Stomach smooth muscle (tissue), 2 donors: ENCODE measurements at regions not wholly inside any gene's neighbourhood (a gene's known extent, or its start where the extent isn't known, plus 50 kb on each side); places are given as distances from the start of the nearest gene placed in this dataset.

Experiments used
- H3K27ac ChIP-seq: one replicate; pipeline ENCODE4 v1.7.0; 2013; ENCODE audit warnings: mild to moderate bottlenecking, low read length, inconsistent platforms
- H3K27me3 ChIP-seq, 2 donors: one replicate each; pipeline ENCODE4 v1.7.0; 2013; ENCODE audit warnings: low read length in 2 of 2; ENCODE audit not compliant: insufficient read depth in 2 of 2, control insufficient read depth in 1 of 2
- H3K36me3 ChIP-seq, 2 donors: one replicate each; pipeline ENCODE4 v1.7.0; 2013; ENCODE audit warnings: low read length in 2 of 2; ENCODE audit not compliant: control insufficient read depth in 2 of 2, insufficient read depth in 2 of 2
- H3K4me1 ChIP-seq: one replicate; pipeline ENCODE4 v1.7.0; 2013; ENCODE audit warnings: low read length; ENCODE audit not compliant: control insufficient read depth, insufficient read depth
- H3K4me3 ChIP-seq, 2 donors: one replicate each; pipeline ENCODE4 v1.7.0; 2013; ENCODE audit warnings: low read length in 2 of 2
- H3K9ac ChIP-seq, 2 donors: one replicate each; pipeline ENCODE4 v1.7.0; 2013; ENCODE audit warnings: low read length in 2 of 2, mild to moderate bottlenecking in 1 of 2
- H3K9me3 ChIP-seq, 2 donors: one replicate each; pipeline ENCODE4 v1.7.0; 2013; ENCODE audit warnings: low read length in 2 of 2; ENCODE audit not compliant: control insufficient read depth in 2 of 2
- donor health status: healthy.
- donor health status: Pancreatic carcinoma.

- Histone ChIP-seq H3K36me3 (no peaks in the 10 kb centered on the region), H3K9ac (no peak overlapping the region), H3K27ac (no peak overlapping the region), H3K9me3 (no peaks in the 10 kb centered on the region), H3K27me3 (no peaks in the 10 kb centered on the region), H3K4me1 (no peaks in the 10 kb centered on the region), H3K4me3 (no peak overlapping the region)
Measured at GRCh38 chr15:45847645-45848044, 212.8 kb downstream of the SQOR start.

- H3K36me3 ChIP-seq = no peaks in the 10 kb centered on the region
- no peak overlapping the region for H3K4me3 ChIP-seq
- no peaks in the 10 kb centered on the region for H3K27me3 ChIP-seq
- no peak overlapping the region for H3K27ac ChIP-seq
- no peak overlapping the region for H3K9ac ChIP-seq
- H3K4me1 ChIP-seq = no peaks in the 10 kb centered on the region
- H3K9me3 ChIP-seq = no peaks in the 10 kb centered on the region
Measured at GRCh38 chr15:45849136-45849535, 214.3 kb downstream of the SQOR start.

- no peak overlapping the region for H3K9ac ChIP-seq
- H3K36me3 ChIP-seq = no peaks in the 10 kb centered on the region
- H3K4me1 ChIP-seq = no peaks in the 10 kb centered on the region
- H3K27ac ChIP-seq = no peak overlapping the region
- no peaks in the 10 kb centered on the region for H3K27me3 ChIP-seq
- no peak overlapping the region for H3K4me3 ChIP-seq
- H3K9me3 ChIP-seq = no peaks in the 10 kb centered on the region
Measured at GRCh38 chr15:45854455-45855202, 219.8 kb downstream of the SQOR start.

- Histone ChIP-seq H3K4me3 (no peak overlapping the region), H3K36me3 (no peaks in the 10 kb centered on the region), H3K9ac (no peak overlapping the region), H3K4me1 (no peaks in the 10 kb centered on the region), H3K9me3 (no peaks in the 10 kb centered on the region), H3K27me3 (no peaks in the 10 kb centered on the region), H3K27ac (no peak overlapping the region)
Measured at GRCh38 chr15:45855210-45855906, 220.5 kb downstream of the SQOR start.

GRCh38 chr15:45855907-45856579 lies 221.2 kb downstream of the SQOR start:
- Histone ChIP-seq H3K36me3 (no peaks in the 10 kb centered on the region), H3K4me1 (no peaks in the 10 kb centered on the region), H3K27me3 (no peaks in the 10 kb centered on the region), H3K9ac (no peak overlapping the region), H3K4me3 (no peak overlapping the region), H3K27ac (no peak overlapping the region), H3K9me3 (no peaks in the 10 kb centered on the region)

GRCh38 chr15:45857291-45857690 lies 222.5 kb downstream of the SQOR start:
- Histone ChIP-seq H3K4me1 (no peaks in the 10 kb centered on the region), H3K27ac (no peak overlapping the region), H3K4me3 (no peak overlapping the region), H3K9ac (no peak overlapping the region), H3K36me3 (no peaks in the 10 kb centered on the region), H3K9me3 (no peaks in the 10 kb centered on the region), H3K27me3 (no peaks in the 10 kb centered on the region)

GRCh38 chr15:45858491-45858890 lies 223.7 kb downstream of the SQOR start:
- no peaks in the 10 kb centered on the region for H3K27me3 ChIP-seq
- H3K27ac ChIP-seq = no peak overlapping the region
- no peak overlapping the region for H3K4me3 ChIP-seq

GRCh38 chr15:45862034-45862433 lies 227.2 kb downstream of the SQOR start:
- H3K36me3 ChIP-seq = no peaks in the 10 kb centered on the region
- no peaks in the 10 kb centered on the region for H3K4me1 ChIP-seq
- no peaks in the 10 kb centered on the region for H3K27me3 ChIP-seq
- no peak overlapping the region for H3K4me3 ChIP-seq
- H3K9ac ChIP-seq = no peak overlapping the region
- H3K27ac ChIP-seq = no peak overlapping the region
- H3K9me3 ChIP-seq = no peaks in the 10 kb centered on the region

More at GRCh38 chr15:45858491-45858890, 223.7 kb downstream of the SQOR start:
- no peaks in the 10 kb centered on the region for H3K4me1 ChIP-seq
- H3K9ac ChIP-seq = no peak overlapping the region
- H3K9me3 ChIP-seq = no peaks in the 10 kb centered on the region
- no peaks in the 10 kb centered on the region for H3K36me3 ChIP-seq

- no peaks in the 10 kb centered on the region for H3K4me1 ChIP-seq
- no peaks in the 10 kb centered on the region for H3K36me3 ChIP-seq
- no peaks in the 10 kb centered on the region for H3K9me3 ChIP-seq
- no peak overlapping the region for H3K9ac ChIP-seq
- H3K27me3 ChIP-seq = no peaks in the 10 kb centered on the region
- no peak overlapping the region for H3K4me3 ChIP-seq
- no peak overlapping the region for H3K27ac ChIP-seq
Measured at GRCh38 chr15:45863881-45864580, 229.2 kb downstream of the SQOR start.

GRCh38 chr15:45866616-45867015 lies 231.8 kb downstream of the SQOR start:
- Histone ChIP-seq H3K9ac (no peak overlapping the region), H3K27ac (no peak overlapping the region), H3K27me3 (no peaks in the 10 kb centered on the region), H3K9me3 (no peaks in the 10 kb centered on the region), H3K4me3 (no peak overlapping the region), H3K36me3 (no peaks in the 10 kb centered on the region), H3K4me1 (no peaks in the 10 kb centered on the region)
